Ectodermal cell (in vitro differentiated cells): ENCODE measurements at regions not wholly inside any gene's neighbourhood (a gene's known extent, or its start where the extent isn't known, plus 50 kb on each side); places are given as distances from the start of the nearest gene placed in this dataset.

Experiments used
- H3K27ac ChIP-seq: 2 replicates; pipeline ENCODE4 v1.7.0; 2013; ENCODE audit warnings: mild to moderate bottlenecking, low read depth, low read length; ENCODE audit not compliant: insufficient read depth, poor library complexity, severe bottlenecking
- H3K27me3 ChIP-seq: 2 replicates; pipeline ENCODE4 v1.7.0; 2013; ENCODE audit warnings: mild to moderate bottlenecking, low read length; ENCODE audit not compliant: insufficient read depth, control insufficient read depth, poor library complexity, severe bottlenecking
- H3K36me3 ChIP-seq: one replicate; pipeline ENCODE4 v1.7.0; 2013; ENCODE audit warnings: low read length; ENCODE audit not compliant: control insufficient read depth, insufficient read depth
- H3K4me1 ChIP-seq: one replicate; pipeline ENCODE4 v1.7.0; 2013; ENCODE audit warnings: low read length; ENCODE audit not compliant: control insufficient read depth, insufficient read depth
- H3K4me3 ChIP-seq: 2 replicates; pipeline ENCODE4 v1.7.0; 2013; ENCODE audit warnings: low read depth, low read length, control low read depth; ENCODE audit not compliant: insufficient read depth
- H3K9me3 ChIP-seq: 2 replicates; pipeline ENCODE4 v1.7.0; 2013; ENCODE audit warnings: mild to moderate bottlenecking, low read length, moderate library complexity; ENCODE audit not compliant: control insufficient read depth
- WGBS, 2 experiments: methylation state at CpG; one replicate each; pipeline ENCODE4 v1.1.7; 2013; ENCODE audit warnings: missing lambda C conversion rate in 2 of 2; 5-methylcytosine and 5-hydroxymethylcytosine counted together

DNA sequence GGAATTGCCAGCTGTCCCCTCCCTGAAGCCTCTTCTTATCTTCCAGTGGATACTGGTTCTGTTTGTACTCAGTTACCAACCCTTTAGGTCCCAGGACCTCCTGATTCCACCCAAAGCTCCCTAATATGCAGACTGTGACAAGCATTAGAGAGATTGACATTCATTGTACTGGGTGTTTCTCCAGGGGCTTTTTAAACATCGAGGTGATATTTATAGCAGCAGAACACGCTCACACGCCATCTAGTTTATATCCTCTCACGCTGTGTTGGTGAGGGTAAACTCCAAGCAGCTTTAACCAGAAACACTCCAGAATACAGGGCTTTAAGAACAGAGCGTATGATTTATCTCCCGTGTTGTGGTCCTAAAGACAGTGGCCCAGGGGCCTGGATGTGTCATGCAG, 238.4 kb downstream of the IRF8 start:
- H3K27me3 ChIP-seq: no peaks in the 10 kb centered on the region

DNA sequence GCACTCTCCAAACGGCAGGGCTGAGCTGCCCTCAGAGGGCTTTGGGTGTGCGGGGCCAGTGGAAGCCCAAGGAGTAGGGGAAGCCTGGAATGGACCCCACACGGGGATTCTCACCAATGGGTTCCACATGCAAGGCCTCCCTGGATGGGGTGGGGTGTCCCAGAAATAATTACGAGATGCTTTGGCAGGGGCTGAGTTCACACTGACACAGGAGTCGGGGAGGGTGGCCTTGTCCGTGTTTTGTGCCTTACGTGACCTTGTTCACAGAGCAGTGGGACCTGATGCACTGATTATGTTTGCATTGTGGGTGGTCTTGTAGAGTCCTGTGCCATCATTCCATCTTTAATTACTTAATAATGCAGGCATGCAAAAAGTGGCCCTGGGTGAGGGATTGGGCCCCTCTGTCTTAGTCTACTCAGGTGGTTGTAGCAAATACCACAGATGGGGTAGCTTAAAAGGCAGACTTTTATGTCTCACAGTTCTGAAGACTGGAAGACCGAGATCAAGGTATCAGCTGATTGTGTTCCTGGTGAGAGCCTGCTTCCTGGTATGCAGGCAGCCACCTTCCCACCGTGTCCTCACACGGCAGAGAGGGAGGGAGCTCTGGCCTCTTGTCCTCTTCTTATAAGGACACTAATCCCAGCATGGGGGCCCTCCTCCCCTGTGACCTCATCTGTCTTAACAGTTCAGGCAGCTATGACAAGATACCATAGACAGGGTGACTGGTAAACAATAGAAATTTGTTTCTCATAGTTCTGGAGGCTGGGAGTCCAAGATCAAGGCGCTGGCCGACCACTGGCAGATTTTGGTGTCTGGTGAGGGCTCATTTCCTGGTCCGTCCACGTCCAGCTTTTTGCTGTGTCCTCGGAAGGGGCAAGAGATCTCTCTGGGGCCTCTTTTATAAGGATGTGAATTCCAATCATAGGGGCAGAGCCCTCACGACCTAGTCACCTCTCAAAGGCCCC, 239.4 kb downstream of the IRF8 start:
- Histone ChIP-seq H3K36me3 (no peaks in the 10 kb centered on the region), H3K4me1 (peaks cover 5% of the 10 kb centered on the region), H3K27ac (no peak overlapping the region), H3K4me3 (no peak overlapping the region), H3K9me3 (no peaks in the 10 kb centered on the region), H3K27me3 (no peaks in the 10 kb centered on the region)
- 78 to 80% methylated on average over 16 of the region's 16 CpGs for WGBS, 2 experiments

More for the DNA sequence above, 238.4 kb downstream of the IRF8 start:
- H3K9me3 ChIP-seq: no peaks in the 10 kb centered on the region
- no peak overlapping the region for H3K4me3 ChIP-seq
- 91 to 93% methylated on average over 6 of the region's 6 CpGs for WGBS, 2 experiments
- no peaks in the 10 kb centered on the region for H3K36me3 ChIP-seq
- peaks cover 5% of the 10 kb centered on the region for H3K4me1 ChIP-seq
- H3K27ac ChIP-seq: no peak overlapping the region

DNA sequence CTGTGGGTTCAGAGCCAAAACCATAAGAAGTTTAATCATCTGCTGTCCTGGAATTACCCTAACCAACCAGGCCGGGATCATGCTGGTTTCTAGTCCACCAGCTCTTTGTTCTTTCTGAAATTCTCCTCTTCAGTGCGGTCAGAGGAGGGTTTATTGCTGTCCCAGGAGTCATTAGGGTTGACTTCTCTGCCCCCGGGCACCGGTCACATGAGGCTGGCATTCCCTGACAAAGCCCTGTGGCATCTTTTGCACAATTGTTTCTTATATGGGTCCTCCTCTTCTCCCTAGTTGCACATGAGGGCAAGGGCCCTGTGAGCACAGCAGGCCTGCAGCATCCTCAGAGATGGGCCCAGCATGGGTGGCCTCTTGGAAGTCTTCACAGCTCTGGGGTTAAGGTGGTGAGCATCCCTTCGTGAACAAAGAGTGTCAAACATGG, 243.9 kb downstream of the IRF8 start:
- Histone ChIP-seq H3K27me3 (no peaks in the 10 kb centered on the region), H3K27ac (no peak overlapping the region), H3K4me3 (no peak overlapping the region), H3K4me1 (peaks cover 5% of the 10 kb centered on the region), H3K9me3 (no peaks in the 10 kb centered on the region), H3K36me3 (no peaks in the 10 kb centered on the region)
- 86 to 88% methylated on average over 5 of the region's 5 CpGs for WGBS, 2 experiments

DNA sequence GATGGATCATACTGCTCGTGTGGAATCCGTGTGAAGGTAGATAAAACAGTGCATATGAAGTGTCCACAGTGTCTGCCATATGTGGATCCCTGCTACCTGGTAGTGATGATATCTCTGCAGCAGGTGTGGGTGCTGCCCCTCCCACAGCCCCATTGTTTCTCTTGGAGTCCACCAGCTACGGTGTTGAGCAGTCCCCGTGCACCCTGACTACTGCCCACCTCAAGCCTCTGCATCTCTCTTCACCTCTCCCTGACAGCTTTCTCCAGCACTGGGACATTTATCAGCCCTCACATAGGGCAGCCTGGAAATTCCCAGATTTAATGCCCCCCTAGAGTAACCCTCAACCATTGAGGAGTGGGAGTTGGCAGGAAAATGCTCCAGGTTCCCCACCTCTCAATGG, 244.7 kb downstream of the IRF8 start:
- 92 to 94% methylated on average over 4 of the region's 4 CpGs for WGBS, 2 experiments
- Histone ChIP-seq H3K4me1 (no peaks in the 10 kb centered on the region), H3K4me3 (no peak overlapping the region), H3K9me3 (no peaks in the 10 kb centered on the region), H3K27me3 (no peaks in the 10 kb centered on the region), H3K36me3 (no peaks in the 10 kb centered on the region), H3K27ac (no peak overlapping the region)

DNA sequence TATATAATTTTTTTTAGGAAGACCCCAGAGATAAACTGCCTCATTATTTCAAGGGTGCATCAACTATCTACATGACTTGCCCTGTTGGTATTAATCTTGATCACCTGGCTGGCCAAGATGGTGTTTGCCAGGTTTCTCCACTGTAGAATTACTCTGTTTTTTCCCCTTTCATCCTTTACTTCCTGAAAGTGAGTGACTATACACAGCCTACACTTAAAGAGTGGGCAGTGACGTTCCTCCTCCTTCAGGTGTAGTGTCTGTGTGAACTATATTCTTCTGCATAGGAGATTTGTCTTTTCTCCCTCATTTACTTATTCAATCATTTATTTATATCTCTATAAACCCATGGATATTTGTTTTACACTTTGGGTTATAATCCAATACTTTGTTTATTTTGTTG, 246.7 kb downstream of the IRF8 start:
- Histone ChIP-seq H3K4me3 (no peak overlapping the region), H3K27me3 (no peaks in the 10 kb centered on the region), H3K27ac (no peak overlapping the region), H3K36me3 (no peaks in the 10 kb centered on the region), H3K9me3 (no peaks in the 10 kb centered on the region), H3K4me1 (no peaks in the 10 kb centered on the region)
- 75% methylated on average over 1 of the region's 1 CpG; no CpG with 5 or more reads in 1 of the 2 experiments for WGBS, 2 experiments

DNA sequence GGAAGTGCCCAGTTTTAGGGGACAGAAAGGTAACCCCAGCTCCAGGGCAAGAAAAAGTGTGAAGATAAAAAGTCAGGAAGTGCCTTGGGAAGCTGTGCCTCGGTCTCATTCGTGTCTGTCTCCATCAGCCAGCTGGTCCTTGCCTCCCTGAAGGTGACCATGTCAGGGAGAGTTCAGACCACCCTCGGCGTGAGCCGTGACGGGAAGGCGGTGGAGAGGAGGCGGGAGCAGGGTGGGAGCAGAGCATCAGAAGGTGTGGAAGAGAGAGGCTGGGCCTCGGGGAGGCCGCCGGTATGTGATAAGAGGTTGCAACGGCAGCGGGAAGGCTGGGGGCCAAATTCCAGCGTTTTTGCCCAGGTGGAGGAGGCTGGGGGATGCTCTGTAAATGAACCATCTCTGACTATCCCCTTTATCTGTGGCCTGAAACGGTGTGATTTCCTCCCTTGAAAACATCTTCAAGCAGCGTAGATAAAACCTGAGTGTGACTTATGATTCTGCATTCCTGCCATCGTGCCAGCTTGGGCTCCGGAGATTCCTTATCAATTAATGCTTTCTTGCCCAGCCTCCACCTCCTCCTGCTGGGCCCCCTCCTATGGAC, 251.8 kb downstream of the IRF8 start:
- H3K9me3 ChIP-seq: no peaks in the 10 kb centered on the region
- 92% methylated on average over 18 of the region's 18 CpGs for WGBS, 2 experiments
- no peak overlapping the region for H3K4me3 ChIP-seq
- H3K36me3 ChIP-seq: no peaks in the 10 kb centered on the region
- H3K27ac ChIP-seq: no peak overlapping the region
- no peaks in the 10 kb centered on the region for H3K27me3 ChIP-seq
- no peaks in the 10 kb centered on the region for H3K4me1 ChIP-seq

DNA sequence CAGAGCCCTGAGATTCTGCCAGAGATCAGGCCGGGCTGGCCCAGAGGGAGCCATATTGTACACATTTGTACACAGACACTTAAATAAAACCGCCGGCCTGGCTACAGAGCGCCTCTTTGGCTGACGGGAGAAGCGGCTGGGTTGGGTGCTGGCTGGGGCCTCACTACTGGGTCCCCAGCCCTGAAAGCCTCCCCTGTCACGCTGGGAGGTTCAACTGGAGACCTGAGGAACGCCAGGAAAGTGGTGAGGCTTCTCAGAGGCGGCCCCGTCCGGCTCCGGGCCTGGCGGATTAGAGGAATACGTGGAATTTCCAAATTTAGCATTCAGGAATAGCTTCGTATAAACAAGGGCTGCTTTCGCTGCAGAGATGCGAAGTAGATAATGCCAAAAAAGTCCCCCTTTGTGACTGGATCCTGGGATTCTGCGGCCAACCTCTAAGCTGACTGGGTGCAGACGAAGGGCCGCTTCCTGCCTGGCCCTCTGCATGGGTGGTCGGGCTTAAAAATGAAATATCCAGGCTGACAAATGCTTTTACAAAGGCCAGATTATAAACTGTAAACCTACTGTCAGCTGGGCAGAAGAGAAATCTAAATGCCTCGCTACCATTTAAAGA, 252.4 kb downstream of the IRF8 start:
- Histone ChIP-seq H3K9me3 (no peaks in the 10 kb centered on the region), H3K4me3 (no peak overlapping the region), H3K4me1 (no peaks in the 10 kb centered on the region), H3K27me3 (no peaks in the 10 kb centered on the region), H3K27ac (no peak overlapping the region), H3K36me3 (no peaks in the 10 kb centered on the region)
- WGBS, 2 experiments: 93 to 94% methylated on average over 22 of the region's 22 CpGs

DNA sequence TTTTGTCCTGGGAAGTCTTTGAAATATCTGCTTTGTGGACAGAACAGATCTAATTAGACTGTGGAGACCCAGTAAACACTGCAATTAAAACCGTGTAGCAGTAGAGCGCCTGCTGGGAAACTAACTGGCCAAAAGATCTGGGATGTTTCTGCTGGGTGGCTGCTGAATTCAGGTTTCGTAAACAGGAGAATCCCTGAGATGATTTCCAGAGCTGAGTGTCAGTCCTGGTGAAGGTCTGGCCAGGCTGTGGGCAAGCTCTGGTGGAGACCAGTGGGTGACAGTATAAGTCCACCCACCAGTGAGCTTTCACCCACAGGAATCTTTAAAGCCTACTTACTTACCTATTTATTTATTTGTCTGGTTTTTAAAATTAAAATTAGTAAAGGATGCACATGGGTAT, 257.2 kb downstream of the IRF8 start:
- Histone ChIP-seq H3K4me3 (no peak overlapping the region), H3K27me3 (no peaks in the 10 kb centered on the region), H3K36me3 (no peaks in the 10 kb centered on the region), H3K9me3 (no peaks in the 10 kb centered on the region), H3K27ac (no peak overlapping the region), H3K4me1 (no peaks in the 10 kb centered on the region)
- 61 to 68% methylated on average over 3 of the region's 3 CpGs for WGBS, 2 experiments

DNA sequence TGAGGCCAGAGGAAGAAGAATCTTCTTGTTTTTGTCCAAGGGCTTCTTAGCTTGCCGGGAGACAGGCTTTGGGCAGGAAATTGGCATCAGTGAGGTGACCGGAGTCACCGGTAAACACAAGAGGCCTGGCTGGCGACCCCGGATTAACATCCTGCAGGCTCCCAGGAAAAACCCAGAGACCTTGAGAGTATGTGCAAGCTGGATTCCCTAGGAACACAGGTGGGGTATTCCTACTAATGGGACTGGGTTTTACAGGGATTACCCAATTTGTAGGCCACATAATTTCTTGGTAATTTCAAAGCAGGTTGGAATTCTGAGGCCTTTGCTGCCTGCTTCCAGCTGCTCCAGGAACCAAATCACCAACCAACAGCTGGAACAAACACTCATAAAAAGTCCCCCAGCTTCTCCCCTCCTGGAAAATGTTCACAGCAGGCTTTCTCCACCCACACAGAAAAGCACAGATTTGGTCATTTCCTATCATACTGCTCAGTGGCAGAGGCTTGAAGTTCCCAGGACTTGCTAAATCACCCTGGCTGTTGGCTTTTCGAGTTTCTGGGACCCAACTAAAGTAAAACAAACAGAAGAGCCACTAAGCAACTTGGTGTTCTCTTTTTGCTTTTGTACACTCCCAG, 258.8 kb downstream of the IRF8 start:
- 91 to 96% methylated on average over 6 of the region's 6 CpGs for WGBS, 2 experiments
- no peaks in the 10 kb centered on the region for H3K9me3 ChIP-seq
- H3K36me3 ChIP-seq: no peaks in the 10 kb centered on the region
- no peaks in the 10 kb centered on the region for H3K27me3 ChIP-seq
- no peak overlapping the region for H3K27ac ChIP-seq
- H3K4me3 ChIP-seq: no peak overlapping the region
- no peaks in the 10 kb centered on the region for H3K4me1 ChIP-seq
